Vagina (tissue), 2 donors: ENCODE measurements at regions not wholly inside any gene's neighbourhood (a gene's known extent, or its start where the extent isn't known, plus 50 kb on each side); places are given as distances from the start of the nearest gene placed in this dataset.

Source experiments
- DNase-seq, 2 donors: peaks; one replicate each; pipeline ENCODE4 v3.0.0-alpha.2; 2017; ENCODE audit errors: extremely low spot score in 2 of 2
- H3K27ac ChIP-seq: fragments of 200-600 bp; sonication (generic); one replicate; pipeline ENCODE4 v1.5.1; 2019
- H3K27me3 ChIP-seq: fragments of 200-600 bp; sonication (generic); one replicate; pipeline ENCODE4 v1.5.1; 2019
- H3K36me3 ChIP-seq, 2 donors: fragments of 200-600 bp; sonication (generic); one replicate each; pipeline ENCODE4 v1.5.1; 2017 to 2019
- H3K4me1 ChIP-seq: fragments of 200-600 bp; sonication (generic); one replicate; pipeline ENCODE4 v1.5.1; 2019
- H3K4me3 ChIP-seq, 2 donors: fragments of 200-600 bp; sonication (generic); 1 replicate in 1 of 2; 2 replicates in 1 of 2; pipeline ENCODE4 v1.5.1; 2016 to 2019
- H3K9me3 ChIP-seq: fragments of 200-600 bp; sonication (generic); one replicate; pipeline ENCODE4 v1.5.1; 2019
- POLR2A ChIP-seq, 2 donors: fragments of 450-650 bp; IDR thresholded peaks; one replicate each; pipeline ENCODE4 v1.6.1; 2017; ENCODE audit warnings: antibody characterized with exemption in 2 of 2, mild to moderate bottlenecking in 2 of 2, moderate library complexity in 2 of 2
- POLR2AphosphoS5 ChIP-seq, 2 donors: sonication (generic); formaldehyde crosslinking; IDR thresholded peaks; one replicate each; pipeline ENCODE4 v1.9.0; 2017; ENCODE audit warnings: antibody characterized with exemption in 2 of 2, mild to moderate bottlenecking in 2 of 2, low read depth in 1 of 2; ENCODE audit not compliant: insufficient read depth in 1 of 2
- intact Hi-C: fragments of 100-400 bp; cut with DNase I; formaldehyde crosslinking; loops from one replicate; pipeline ENCODE4 v1.15.1; 2023
- TF ChIP-seq, protein P1 (sequence below), 3 experiments: fragments of 450-650 bp in 2 of 3; fragments of 200-600 bp in 1 of 3; sonication (generic) in 1 of 3; IDR thresholded peaks; one replicate each; pipeline ENCODE4 v1.5.1; 2017 to 2019; ENCODE audit warnings: antibody characterized with exemption in 3 of 3, mild to moderate bottlenecking in 2 of 3, moderate library complexity in 2 of 3

DNA sequence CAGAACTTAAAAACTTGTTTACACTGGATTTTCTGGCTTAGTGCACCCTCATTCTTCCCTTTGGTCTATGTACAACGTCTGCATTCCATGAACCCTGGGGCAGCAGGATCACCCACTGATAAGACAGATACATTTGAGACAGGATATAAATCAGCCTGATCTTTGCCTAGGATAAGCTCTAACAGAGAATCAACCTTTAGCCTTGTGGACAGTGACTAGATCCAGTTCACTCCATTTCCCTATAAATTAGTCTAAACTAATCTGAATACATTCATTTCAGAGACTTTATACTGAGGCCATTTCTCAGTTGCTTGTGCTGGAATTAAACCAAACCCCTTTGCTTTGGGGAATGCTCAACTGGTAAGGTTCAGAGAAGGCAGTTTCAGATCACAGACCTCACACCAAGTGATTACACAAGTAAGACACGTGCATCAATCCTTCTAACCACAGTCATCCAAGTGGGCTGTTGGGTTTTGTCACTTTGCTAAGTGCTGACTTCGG, 639.8 kb upstream of the FZD8 start:
- intact Hi-C loops = no loop called here
- Histone ChIP-seq H3K27ac (no peak overlapping the region), H3K4me1 (no peaks in the 10 kb centered on the region), H3K27me3 (no peaks in the 10 kb centered on the region), H3K36me3 (no peaks in the 10 kb centered on the region), H3K4me3 (no peak overlapping the region), H3K9me3 (peaks cover 10% of the 10 kb centered on the region)
- no peak for DNase-seq
- TF ChIP-seq, protein P1, sequence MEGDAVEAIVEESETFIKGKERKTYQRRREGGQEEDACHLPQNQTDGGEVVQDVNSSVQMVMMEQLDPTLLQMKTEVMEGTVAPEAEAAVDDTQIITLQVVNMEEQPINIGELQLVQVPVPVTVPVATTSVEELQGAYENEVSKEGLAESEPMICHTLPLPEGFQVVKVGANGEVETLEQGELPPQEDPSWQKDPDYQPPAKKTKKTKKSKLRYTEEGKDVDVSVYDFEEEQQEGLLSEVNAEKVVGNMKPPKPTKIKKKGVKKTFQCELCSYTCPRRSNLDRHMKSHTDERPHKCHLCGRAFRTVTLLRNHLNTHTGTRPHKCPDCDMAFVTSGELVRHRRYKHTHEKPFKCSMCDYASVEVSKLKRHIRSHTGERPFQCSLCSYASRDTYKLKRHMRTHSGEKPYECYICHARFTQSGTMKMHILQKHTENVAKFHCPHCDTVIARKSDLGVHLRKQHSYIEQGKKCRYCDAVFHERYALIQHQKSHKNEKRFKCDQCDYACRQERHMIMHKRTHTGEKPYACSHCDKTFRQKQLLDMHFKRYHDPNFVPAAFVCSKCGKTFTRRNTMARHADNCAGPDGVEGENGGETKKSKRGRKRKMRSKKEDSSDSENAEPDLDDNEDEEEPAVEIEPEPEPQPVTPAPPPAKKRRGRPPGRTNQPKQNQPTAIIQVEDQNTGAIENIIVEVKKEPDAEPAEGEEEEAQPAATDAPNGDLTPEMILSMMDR (IDR thresholded peaks at IDR 0.05) = no peak
- TF ChIP-seq POLR2A (IDR thresholded peaks at IDR 0.05) = no peak
- TF ChIP-seq POLR2AphosphoS5 (IDR thresholded peaks at IDR 0.05; ENCODE audit: insufficient read depth in 1 of 2, low read depth in 1 of 2) = no peak

DNA sequence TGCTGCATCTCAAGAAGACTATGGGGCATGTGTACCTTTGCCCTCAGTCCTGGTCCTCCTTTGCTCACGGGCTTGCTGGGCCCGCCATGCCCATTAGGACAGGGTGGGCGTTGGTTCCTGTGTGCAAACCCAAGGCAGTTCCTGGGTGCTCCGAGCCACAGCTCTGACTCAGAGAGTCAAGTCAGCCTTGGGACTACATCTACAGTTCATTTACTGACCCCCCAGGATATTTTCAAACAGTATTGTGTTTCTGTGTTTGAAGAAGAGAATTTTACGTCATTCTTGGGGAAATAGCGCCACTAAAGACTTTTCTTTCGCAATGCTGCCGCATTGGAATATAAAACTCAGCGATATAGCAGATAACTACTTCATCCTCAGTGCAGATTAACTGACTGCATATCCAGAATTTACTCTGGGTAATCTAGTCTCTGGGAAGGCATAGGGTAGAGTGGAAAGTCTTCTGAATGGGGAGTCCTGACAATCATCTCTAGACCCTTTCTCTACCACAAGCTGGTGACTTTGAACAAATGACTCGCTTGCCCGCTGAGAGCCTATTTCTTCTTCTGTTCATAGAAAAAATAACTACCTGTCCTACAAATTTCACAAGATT, 638.9 kb upstream of the FZD8 start:
- H3K27ac ChIP-seq = no peak overlapping the region
- no peak for DNase-seq
- no peaks in the 10 kb centered on the region for H3K36me3 ChIP-seq
- no peaks in the 10 kb centered on the region for H3K27me3 ChIP-seq
- H3K9me3 ChIP-seq = peaks cover 4% of the 10 kb centered on the region
- no peak overlapping the region for H3K4me3 ChIP-seq
- no peaks in the 10 kb centered on the region for H3K4me1 ChIP-seq
- TF ChIP-seq POLR2A (IDR thresholded peaks at IDR 0.05) (no peak), POLR2AphosphoS5 (IDR thresholded peaks at IDR 0.05; ENCODE audit: insufficient read depth in 1 of 2, low read depth in 1 of 2) (no peak)
- TF ChIP-seq, protein P1 (IDR thresholded peaks at IDR 0.05) = no peak
- intact Hi-C loops = no loop called here

DNA sequence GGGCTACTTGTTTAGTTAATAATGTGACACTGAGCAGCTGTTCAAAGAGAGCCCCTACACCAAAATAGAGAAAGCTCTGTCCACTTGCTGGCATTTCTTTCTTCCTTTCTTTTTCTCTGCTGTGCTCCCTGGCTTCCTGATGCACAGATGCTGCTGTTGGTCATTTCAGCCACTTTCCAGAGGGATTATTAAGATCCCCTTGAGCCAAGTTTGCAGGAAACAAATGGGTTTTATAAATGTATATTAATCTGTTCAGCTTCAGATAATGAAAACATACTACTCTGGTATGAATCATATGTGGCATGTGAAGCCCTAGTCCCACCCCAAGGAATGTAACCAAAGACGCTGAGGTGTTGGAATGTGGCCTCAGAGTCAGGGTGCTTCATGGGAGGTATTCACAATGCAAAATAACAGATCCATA, 638.2 kb upstream of the FZD8 start:
- H3K9me3 ChIP-seq = no peaks in the 10 kb centered on the region
- intact Hi-C loops = no loop called here
- H3K27me3 ChIP-seq = no peaks in the 10 kb centered on the region
- H3K27ac ChIP-seq = no peak overlapping the region
- no peaks in the 10 kb centered on the region for H3K36me3 ChIP-seq
- H3K4me1 ChIP-seq = no peaks in the 10 kb centered on the region
- no peak for TF ChIP-seq POLR2A (IDR thresholded peaks at IDR 0.05)
- no peak for TF ChIP-seq POLR2AphosphoS5 (IDR thresholded peaks at IDR 0.05; ENCODE audit: insufficient read depth in 1 of 2, low read depth in 1 of 2)
- TF ChIP-seq, protein P1 (IDR thresholded peaks at IDR 0.05) = no peak
- DNase-seq = no peak
- no peak overlapping the region for H3K4me3 ChIP-seq

DNA sequence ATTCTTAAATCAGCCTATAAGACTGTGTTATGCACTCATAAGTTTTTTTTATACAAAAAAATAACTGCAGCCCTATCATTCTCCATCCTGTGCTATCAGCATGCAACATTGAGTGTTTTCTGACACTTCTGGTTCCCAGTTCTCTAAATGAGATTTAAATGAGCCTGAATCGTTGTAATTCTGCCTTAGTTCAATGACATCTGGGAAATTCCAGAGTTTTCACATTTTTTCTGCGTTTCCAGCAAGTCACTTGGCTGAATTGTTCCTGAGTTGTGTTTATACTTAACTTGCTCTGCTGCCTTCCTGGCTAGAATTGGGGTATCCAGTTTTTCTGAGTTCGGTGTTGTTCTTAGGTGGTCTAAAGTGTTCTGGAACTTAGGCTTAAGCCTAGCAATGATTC, 636.1 kb upstream of the FZD8 start:
- intact Hi-C loops = no loop called here
- Histone ChIP-seq H3K27ac (no peak overlapping the region), H3K36me3 (no peaks in the 10 kb centered on the region), H3K9me3 (no peaks in the 10 kb centered on the region), H3K27me3 (no peaks in the 10 kb centered on the region), H3K4me1 (no peaks in the 10 kb centered on the region), H3K4me3 (no peak overlapping the region)
- no peak for DNase-seq
- TF ChIP-seq POLR2AphosphoS5 (IDR thresholded peaks at IDR 0.05; ENCODE audit: insufficient read depth in 1 of 2, low read depth in 1 of 2) (no peak), POLR2A (IDR thresholded peaks at IDR 0.05) (no peak)
- TF ChIP-seq, protein P1 (IDR thresholded peaks at IDR 0.05) = no peak

DNA sequence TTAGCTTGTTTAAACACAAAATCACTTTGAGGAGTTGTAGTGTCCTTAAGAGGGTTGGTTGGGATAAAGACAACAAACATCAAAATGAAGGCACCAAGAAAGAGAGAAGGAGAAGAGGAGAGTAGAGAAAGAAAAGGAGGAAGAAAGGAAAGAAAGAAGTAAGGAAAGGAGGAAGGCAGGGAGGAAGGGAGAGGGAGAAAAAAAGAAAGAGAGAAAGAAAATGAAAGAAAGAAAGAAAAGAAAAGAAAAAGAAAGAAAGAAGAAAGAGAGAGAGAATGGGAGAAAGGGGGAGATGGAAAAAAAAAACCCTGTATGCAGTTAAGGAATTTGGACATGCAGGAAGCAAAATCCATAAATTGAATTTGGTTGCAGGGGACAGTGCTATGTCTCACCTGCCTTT, 635.4 kb upstream of the FZD8 start:
- H3K36me3 ChIP-seq = no peaks in the 10 kb centered on the region
- no peak overlapping the region for H3K27ac ChIP-seq
- no peaks in the 10 kb centered on the region for H3K4me1 ChIP-seq
- DNase-seq = no peak
- intact Hi-C loops = no loop called here
- no peaks in the 10 kb centered on the region for H3K27me3 ChIP-seq
- H3K9me3 ChIP-seq = no peaks in the 10 kb centered on the region
- TF ChIP-seq POLR2AphosphoS5 (IDR thresholded peaks at IDR 0.05; ENCODE audit: insufficient read depth in 1 of 2, low read depth in 1 of 2) = no peak
- no peak for TF ChIP-seq POLR2A (IDR thresholded peaks at IDR 0.05)
- TF ChIP-seq, protein P1 (IDR thresholded peaks at IDR 0.05) = no peak
- no peak overlapping the region for H3K4me3 ChIP-seq
